Keratinocyte (primary cell): ENCODE measurements at regions not wholly inside any gene's neighbourhood (a gene's known extent, or its start where the extent isn't known, plus 50 kb on each side); places are given as distances from the start of the nearest gene placed in this dataset.

Source experiments
- DNase-seq: peaks from one replicate; pipeline ENCODE4 v3.0.0-alpha.2; 2011; ENCODE audit warnings: low read depth, missing footprints, low spot score
- FAIRE-seq: peaks from 2 replicates; lab custom pipeline; 2011; peaks lifted over from hg19 to GRCh38; lab: Jason Lieb, UNC
- H2AFZ ChIP-seq: 2 replicates; pipeline ENCODE4 v1.6.0; 2012; ENCODE audit warnings: low read length, control low read depth, inconsistent platforms; ENCODE audit not compliant: control insufficient read depth
- H3K27ac ChIP-seq: 2 replicates; pipeline ENCODE4 v1.5.1; 2011; ENCODE audit warnings: low read length; ENCODE audit not compliant: control insufficient read depth, insufficient read depth
- H3K27me3 ChIP-seq: 3 replicates; pipeline ENCODE4 v1.6.0; 2011; ENCODE audit warnings: low read length; ENCODE audit not compliant: control insufficient read depth, insufficient read depth; ENCODE audit errors: extremely low read depth
- H3K36me3 ChIP-seq, 2 experiments: 2 replicates in 1 of 2; 3 replicates in 1 of 2; pipeline ENCODE4 v1.5.1; 2011; ENCODE audit warnings: low read length in 2 of 2, mild to moderate bottlenecking in 1 of 2; ENCODE audit not compliant: control insufficient read depth in 2 of 2, insufficient read depth in 2 of 2; ENCODE audit errors: extremely low read depth in 1 of 2
- H3K4me1 ChIP-seq: 3 replicates; pipeline ENCODE4 v1.5.1; 2011; ENCODE audit warnings: low read length; ENCODE audit not compliant: control insufficient read depth, insufficient read depth; ENCODE audit errors: extremely low read depth
- H3K4me2 ChIP-seq: 3 replicates; pipeline ENCODE4 v1.6.0; 2011; ENCODE audit warnings: low read depth, low read length; ENCODE audit not compliant: control insufficient read depth, insufficient read depth; ENCODE audit errors: extremely low read depth
- H3K4me3 ChIP-seq, 3 experiments: fragments of 200-600 bp in 1 of 3; sonication (generic) in 1 of 3; 2 replicates in 2 of 3; 3 replicates in 1 of 3; pipeline ENCODE4 v1.5.1; 2011 to 2016; ENCODE audit warnings: low read length in 3 of 3, mild to moderate bottlenecking in 3 of 3, control low read depth in 2 of 3, inconsistent platforms in 1 of 3, low read depth in 1 of 3, mixed read lengths in 1 of 3, mixed run types in 1 of 3, moderate library complexity in 1 of 3; ENCODE audit not compliant: control insufficient read depth in 2 of 3, insufficient read depth in 2 of 3; ENCODE audit errors: extremely low read depth in 1 of 3
- H3K79me2 ChIP-seq: 2 replicates; pipeline ENCODE4 v1.6.0; 2012; ENCODE audit warnings: low read length; ENCODE audit not compliant: control insufficient read depth, insufficient read depth
- H3K9ac ChIP-seq: 3 replicates; pipeline ENCODE4 v1.6.0; 2011; ENCODE audit warnings: low read length; ENCODE audit not compliant: control insufficient read depth, insufficient read depth; ENCODE audit errors: extremely low read depth
- H3K9me1 ChIP-seq: 3 replicates; pipeline ENCODE4 v1.6.0; 2011; ENCODE audit warnings: low read length; ENCODE audit not compliant: control insufficient read depth, insufficient read depth; ENCODE audit errors: extremely low read depth
- H3K9me3 ChIP-seq: 2 replicates; pipeline ENCODE4 v1.5.1; 2012; ENCODE audit warnings: low read depth, low read length; ENCODE audit not compliant: control insufficient read depth
- H4K20me1 ChIP-seq: 3 replicates; pipeline ENCODE4 v1.6.0; 2011; ENCODE audit warnings: low read length; ENCODE audit not compliant: control insufficient read depth, insufficient read depth; ENCODE audit errors: extremely low read depth
- EZH2 ChIP-seq: IDR thresholded peaks from one replicate; pipeline ENCODE4 v1.6.1; 2012; ENCODE audit warnings: inconsistent platforms, mild to moderate bottlenecking, low read length, moderate library complexity
- dilution Hi-C: fragments of 300-500 bp; cut with MboI; formaldehyde crosslinking; loops from one replicate; pipeline ENCODE4 v1.7.0; 2020; ENCODE audit warnings: low sequenced_read_pairs; ENCODE audit not compliant: extremely low pct_ligation_motif_present
- TF ChIP-seq, protein P1 (sequence below), 3 experiments: IDR thresholded peaks in 1 of 3; conservative IDR thresholded peaks in 1 of 3; optimal IDR thresholded peaks in 1 of 3; 2 replicates in 2 of 3; 3 replicates in 1 of 3; pipeline versions ENCODE3 to v1.5.1; 2011; ENCODE audit warnings: low read length in 3 of 3, mild to moderate bottlenecking in 3 of 3, moderate library complexity in 2 of 3, control low read depth in 1 of 3, inconsistent platforms in 1 of 3; ENCODE audit not compliant: insufficient read depth in 2 of 3; ENCODE audit errors: extremely low read depth in 1 of 3

DNA sequence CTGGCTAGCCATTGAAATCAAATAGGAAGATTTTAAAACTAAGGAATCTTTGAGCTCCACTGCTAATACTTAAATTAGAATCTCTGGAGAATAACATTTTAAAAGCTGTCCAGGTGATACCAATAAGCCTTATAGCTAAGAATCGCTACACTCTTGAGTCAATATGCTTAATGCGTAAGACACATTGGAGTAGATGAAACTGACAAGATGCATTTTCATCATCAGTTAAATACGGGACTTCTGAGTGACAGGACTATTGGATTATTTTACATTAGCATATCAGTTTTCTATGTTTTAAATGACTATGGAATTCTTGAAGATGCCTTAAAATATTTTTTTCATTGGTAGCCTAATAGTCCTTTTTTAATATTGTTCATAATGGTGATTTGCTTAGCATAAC is 80.2 kb downstream of the ATOH1 start:
- dilution Hi-C loops: no loop called here
- Histone ChIP-seq H3K36me3 (no peaks in the 10 kb centered on the region), H3K4me1 (no peaks in the 10 kb centered on the region), H3K4me2 (no peak overlapping the region), H3K27ac (no peak overlapping the region), H3K4me3 (no peak overlapping the region), H4K20me1 (no peaks in the 10 kb centered on the region), H3K9ac (no peak overlapping the region), H3K9me1 (no peaks in the 10 kb centered on the region), H3K27me3 (no peaks in the 10 kb centered on the region), H3K79me2 (no peaks in the 10 kb centered on the region), H3K9me3 (no peaks in the 10 kb centered on the region), H2AFZ (no peak overlapping the region)
- TF ChIP-seq, protein P1, sequence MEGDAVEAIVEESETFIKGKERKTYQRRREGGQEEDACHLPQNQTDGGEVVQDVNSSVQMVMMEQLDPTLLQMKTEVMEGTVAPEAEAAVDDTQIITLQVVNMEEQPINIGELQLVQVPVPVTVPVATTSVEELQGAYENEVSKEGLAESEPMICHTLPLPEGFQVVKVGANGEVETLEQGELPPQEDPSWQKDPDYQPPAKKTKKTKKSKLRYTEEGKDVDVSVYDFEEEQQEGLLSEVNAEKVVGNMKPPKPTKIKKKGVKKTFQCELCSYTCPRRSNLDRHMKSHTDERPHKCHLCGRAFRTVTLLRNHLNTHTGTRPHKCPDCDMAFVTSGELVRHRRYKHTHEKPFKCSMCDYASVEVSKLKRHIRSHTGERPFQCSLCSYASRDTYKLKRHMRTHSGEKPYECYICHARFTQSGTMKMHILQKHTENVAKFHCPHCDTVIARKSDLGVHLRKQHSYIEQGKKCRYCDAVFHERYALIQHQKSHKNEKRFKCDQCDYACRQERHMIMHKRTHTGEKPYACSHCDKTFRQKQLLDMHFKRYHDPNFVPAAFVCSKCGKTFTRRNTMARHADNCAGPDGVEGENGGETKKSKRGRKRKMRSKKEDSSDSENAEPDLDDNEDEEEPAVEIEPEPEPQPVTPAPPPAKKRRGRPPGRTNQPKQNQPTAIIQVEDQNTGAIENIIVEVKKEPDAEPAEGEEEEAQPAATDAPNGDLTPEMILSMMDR (optimal IDR thresholded peaks at IDR 0.05 in 1 of 3, IDR thresholded peaks at IDR 0.05 in 1 of 3, conservative IDR thresholded peaks at IDR 0.05 in 1 of 3; ENCODE audit: extremely low read depth in 1 of 3, insufficient read depth in 2 of 3, low read length in 3 of 3): no peak
- DNase-seq: no peak
- FAIRE-seq: no peak

DNA sequence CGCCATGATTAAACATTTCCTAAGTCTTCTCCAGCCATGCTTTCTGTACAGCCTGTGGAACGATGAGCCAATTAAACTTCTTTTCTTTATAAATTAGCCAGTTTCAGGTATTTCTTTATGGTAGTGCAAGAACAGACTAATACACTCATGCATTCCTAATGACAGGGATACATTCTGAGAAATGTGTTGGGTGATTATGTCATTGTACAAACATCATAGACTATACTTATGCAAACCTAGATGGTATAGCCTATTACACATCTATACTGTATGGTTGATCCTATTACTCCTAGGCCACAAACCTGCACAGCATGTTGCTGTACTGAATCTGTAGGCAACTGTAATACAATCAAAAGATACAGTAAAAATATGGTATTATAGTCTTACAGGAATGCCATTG is 83.1 kb downstream of the ATOH1 start:
- Histone ChIP-seq H3K27ac (no peak overlapping the region), H3K4me3 (no peak overlapping the region), H3K9me3 (no peaks in the 10 kb centered on the region), H3K9me1 (no peaks in the 10 kb centered on the region), H2AFZ (no peak overlapping the region), H3K27me3 (no peaks in the 10 kb centered on the region), H3K4me1 (no peaks in the 10 kb centered on the region), H3K79me2 (no peaks in the 10 kb centered on the region), H3K36me3 (no peaks in the 10 kb centered on the region), H3K4me2 (no peak overlapping the region), H3K9ac (no peak overlapping the region), H4K20me1 (no peaks in the 10 kb centered on the region)
- DNase-seq (no peak), FAIRE-seq (no peak)
- dilution Hi-C loops: no loop called here
- TF ChIP-seq EZH2: no peak
- TF ChIP-seq, protein P1 (optimal IDR thresholded peaks at IDR 0.05 in 1 of 3, IDR thresholded peaks at IDR 0.05 in 1 of 3, conservative IDR thresholded peaks at IDR 0.05 in 1 of 3; ENCODE audit: extremely low read depth in 1 of 3, insufficient read depth in 2 of 3, low read length in 3 of 3): no peak
